Right atrium auricular region (tissue), 2 donors: ENCODE measurements at regions not wholly inside any gene's neighbourhood (a gene's known extent, or its start where the extent isn't known, plus 50 kb on each side); places are given as distances from the start of the nearest gene placed in this dataset.

Experiments used
- DNase-seq: peaks from one replicate; pipeline ENCODE4 v3.0.0-alpha.2; 2019; ENCODE audit warnings: low spot score
- H3K27ac ChIP-seq, 2 donors: fragments of 200-600 bp; sonication (generic); 1 replicate in 1 of 2; 2 replicates in 1 of 2; pipeline ENCODE4 v1.5.1; 2016 to 2019
- H3K27me3 ChIP-seq, 2 donors: fragments of 200-600 bp; sonication (generic); one replicate each; pipeline versions ENCODE4 v1.5.1 to v1.6.0; 2017 to 2019
- H3K36me3 ChIP-seq: fragments of 200-600 bp; sonication (generic); one replicate; pipeline ENCODE4 v1.5.1; 2016
- H3K4me1 ChIP-seq, 2 donors: fragments of 200-600 bp; sonication (generic); one replicate each; pipeline versions ENCODE4 v1.5.1 to v1.6.0; 2017 to 2019
- H3K4me3 ChIP-seq, 2 donors: fragments of 200-600 bp; sonication (generic); 1 replicate in 1 of 2; 2 replicates in 1 of 2; pipeline ENCODE4 v1.5.1; 2017 to 2019; ENCODE audit warnings: mild to moderate bottlenecking in 1 of 2, moderate library complexity in 1 of 2
- H3K9me3 ChIP-seq, 2 donors: fragments of 200-600 bp; sonication (generic); one replicate each; pipeline ENCODE4 v1.5.1; 2019
- CTCF ChIP-seq, 2 donors: fragments of 200-600 bp; sonication (generic); IDR thresholded peaks; one replicate each; pipeline ENCODE4 v1.5.1; 2019; ENCODE audit warnings: antibody characterized with exemption in 2 of 2

- Histone ChIP-seq H3K4me3 (no peak overlapping the region), H3K36me3 (no peaks in the 10 kb centered on the region), H3K4me1 (no peaks in the 10 kb centered on the region), H3K9me3 (no peaks in the 10 kb centered on the region), H3K27ac (no peak overlapping the region), H3K27me3 (no peaks in the 10 kb centered on the region)
- no peak for TF ChIP-seq CTCF (IDR thresholded peaks at IDR 0.05)
- no peak for DNase-seq
Observed at GRCh38 chr13:67772807-67773453, 542.8 kb upstream of the PCDH9 start.

GRCh38 chr13:67771106-67771505 lies 541.0 kb upstream of the PCDH9 start:
- no peak for TF ChIP-seq CTCF (IDR thresholded peaks at IDR 0.05)
- H3K27ac ChIP-seq: no peak overlapping the region
- H3K4me1 ChIP-seq: no peaks in the 10 kb centered on the region
- H3K9me3 ChIP-seq: no peaks in the 10 kb centered on the region
- no peaks in the 10 kb centered on the region for H3K27me3 ChIP-seq
- DNase-seq: no peak
- H3K36me3 ChIP-seq: no peaks in the 10 kb centered on the region
- H3K4me3 ChIP-seq: no peak overlapping the region

- no peak overlapping the region for H3K27ac ChIP-seq
- TF ChIP-seq CTCF (IDR thresholded peaks at IDR 0.05): no peak
- H3K36me3 ChIP-seq: no peaks in the 10 kb centered on the region
- no peaks in the 10 kb centered on the region for H3K27me3 ChIP-seq
- H3K4me1 ChIP-seq: no peaks in the 10 kb centered on the region
- no peak for DNase-seq
- H3K4me3 ChIP-seq: no peak overlapping the region
- H3K9me3 ChIP-seq: no peaks in the 10 kb centered on the region
Observed at GRCh38 chr13:67769987-67770341, 539.8 kb upstream of the PCDH9 start.

GRCh38 chr13:67769063-67769986 lies 539.2 kb upstream of the PCDH9 start:
- TF ChIP-seq CTCF (IDR thresholded peaks at IDR 0.05): no peak
- Histone ChIP-seq H3K27ac (no peak overlapping the region), H3K36me3 (no peaks in the 10 kb centered on the region), H3K4me3 (no peak overlapping the region), H3K4me1 (no peaks in the 10 kb centered on the region), H3K27me3 (no peaks in the 10 kb centered on the region), H3K9me3 (no peaks in the 10 kb centered on the region)
- DNase-seq: no peak

GRCh38 chr13:67763984-67764383 lies 533.8 kb upstream of the PCDH9 start:
- Histone ChIP-seq H3K9me3 (no peaks in the 10 kb centered on the region), H3K27ac (no peak overlapping the region), H3K36me3 (no peaks in the 10 kb centered on the region), H3K27me3 (no peaks in the 10 kb centered on the region), H3K4me1 (no peaks in the 10 kb centered on the region), H3K4me3 (no peak overlapping the region)
- no peak for DNase-seq
- TF ChIP-seq CTCF (IDR thresholded peaks at IDR 0.05): no peak
